SH-SY5Y (cell line): ENCODE measurements at regions not wholly inside any gene's neighbourhood (a gene's known extent, or its start where the extent isn't known, plus 50 kb on each side); places are given as distances from the start of the nearest gene placed in this dataset.

ENCODE experiments used
- GATA2 ChIP-seq: IDR thresholded peaks from 2 replicates; pipeline ENCODE4 v1.6.1; 2011; ENCODE audit warnings: mild to moderate bottlenecking, low read depth, low read length
- GATA3 ChIP-seq: IDR thresholded peaks from 2 replicates; pipeline ENCODE4 v1.6.1; 2011; ENCODE audit warnings: low read depth, mild to moderate bottlenecking, low read length, moderate library complexity

- TF ChIP-seq GATA2 (no peak), GATA3 (no peak)
These were observed 154.1 kb upstream of the CBLB start for GRCh38 chr3:106022913-106023312.
